ENCODE measurements at regions not wholly inside any gene's neighbourhood (a gene's known extent, or its start where the extent isn't known, plus 50 kb on each side); places are given as distances from the start of the nearest gene placed in this dataset.

DNA sequence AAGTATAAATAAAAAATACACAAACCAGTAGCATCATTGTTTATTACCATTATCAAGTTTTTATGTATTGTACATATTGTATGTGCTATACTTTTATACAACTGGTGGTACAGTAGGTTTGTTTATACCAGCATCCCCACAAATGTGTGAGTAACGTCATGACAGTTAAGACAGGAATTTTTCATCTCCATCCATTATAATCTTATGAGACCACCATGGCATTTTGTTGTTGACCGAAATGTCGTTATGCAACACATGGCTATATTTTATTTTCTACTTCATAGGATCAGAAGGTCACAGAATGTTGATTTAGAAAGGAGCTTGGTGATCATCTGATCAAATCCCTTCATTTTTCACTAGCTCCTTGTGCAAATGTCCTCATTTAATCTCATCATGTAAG lies 170.9 kb upstream of the NCAM1 start:
- Histone ChIP-seq H4K20me1 (replicated peaks; ENCODE audit: control insufficient read depth, extremely low read depth, insufficient read depth, low read length) (no peaks in the 10 kb centered on the region), H3K4me1 (ENCODE audit: control insufficient read depth, extremely low read depth, insufficient read depth, low read length) (no peaks in the 10 kb centered on the region), H3K27ac (ENCODE audit: insufficient read depth, low read depth, low read length) (no peak overlapping the region), H2AFZ (ENCODE audit: low read depth, low read length) (no peak overlapping the region), H3K9ac (replicated peaks; ENCODE audit: extremely low read depth, insufficient read depth, low read length) (no peak overlapping the region), H3K27me3 (ENCODE audit: control insufficient read depth in 2 of 2, insufficient read depth in 2 of 2, low read length in 2 of 2) (no peaks in the 10 kb centered on the region), H3K4me3 (replicated peaks in 1 of 3; ENCODE audit: insufficient read depth in 1 of 3, low read depth in 1 of 3, low read length in 3 of 3) (no peak overlapping the region), H3K9me1 (replicated peaks; ENCODE audit: control insufficient read depth, extremely low read depth, insufficient read depth, low read length) (no peaks in the 10 kb centered on the region), H3K4me2 (ENCODE audit: insufficient read depth, low read length) (no peak overlapping the region), H3K79me2 (ENCODE audit: control insufficient read depth, insufficient read depth, low read length) (no peaks in the 10 kb centered on the region), H3K9me3 (replicated peaks; ENCODE audit: control insufficient read depth, insufficient read depth, low read length) (peaks cover 2% of the 10 kb centered on the region), H3K36me3 (ENCODE audit: control insufficient read depth in 2 of 2, extremely low read depth in 1 of 2, insufficient read depth in 2 of 2, low read length in 2 of 2) (no peaks in the 10 kb centered on the region)
- CTCF ChIA-PET: no interaction called here
- FAIRE-seq: no peak
- no TSS peak for BruUV-seq (replicated peaks)
- dilution Hi-C loops (cut with MboI; ENCODE audit: extremely low pct_ligation_motif_present, low sequenced_read_pairs) (no loop called here), intact Hi-C loops (cut with micrococcal nuclease) (loop anchor here (10.0 kb wide), 1 partner anchor 495 kb away; no protein-coding TSS in a partner anchor)
- POLR2A ChIA-PET: no interaction called here
- DNase-seq (ENCODE audit: low read depth, low spot score): no peak
- TF ChIP-seq POLR2AphosphoS5 (IDR thresholded peaks at IDR 0.05; ENCODE audit: insufficient read depth, low read depth, low read length): no peak
- no peak for TF ChIP-seq POLR2A (IDR thresholded peaks at IDR 0.05; ENCODE audit: low read depth, low read length)
- TF ChIP-seq, protein P1, sequence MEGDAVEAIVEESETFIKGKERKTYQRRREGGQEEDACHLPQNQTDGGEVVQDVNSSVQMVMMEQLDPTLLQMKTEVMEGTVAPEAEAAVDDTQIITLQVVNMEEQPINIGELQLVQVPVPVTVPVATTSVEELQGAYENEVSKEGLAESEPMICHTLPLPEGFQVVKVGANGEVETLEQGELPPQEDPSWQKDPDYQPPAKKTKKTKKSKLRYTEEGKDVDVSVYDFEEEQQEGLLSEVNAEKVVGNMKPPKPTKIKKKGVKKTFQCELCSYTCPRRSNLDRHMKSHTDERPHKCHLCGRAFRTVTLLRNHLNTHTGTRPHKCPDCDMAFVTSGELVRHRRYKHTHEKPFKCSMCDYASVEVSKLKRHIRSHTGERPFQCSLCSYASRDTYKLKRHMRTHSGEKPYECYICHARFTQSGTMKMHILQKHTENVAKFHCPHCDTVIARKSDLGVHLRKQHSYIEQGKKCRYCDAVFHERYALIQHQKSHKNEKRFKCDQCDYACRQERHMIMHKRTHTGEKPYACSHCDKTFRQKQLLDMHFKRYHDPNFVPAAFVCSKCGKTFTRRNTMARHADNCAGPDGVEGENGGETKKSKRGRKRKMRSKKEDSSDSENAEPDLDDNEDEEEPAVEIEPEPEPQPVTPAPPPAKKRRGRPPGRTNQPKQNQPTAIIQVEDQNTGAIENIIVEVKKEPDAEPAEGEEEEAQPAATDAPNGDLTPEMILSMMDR (IDR thresholded peaks at IDR 0.05; ENCODE audit: extremely low read depth in 1 of 2, insufficient read depth in 1 of 2, low read depth in 1 of 2, low read length in 2 of 2): no peak
- no peak for TF ChIP-seq JUN (IDR thresholded peaks at IDR 0.05; ENCODE audit: borderline replicate concordance, insufficient read depth, insufficient read length, low read depth)
- TF ChIP-seq GATA2 (IDR thresholded peaks at IDR 0.05; ENCODE audit: insufficient read depth, insufficient read length, low read depth, low read length): no peak
- TF ChIP-seq, protein P2, sequence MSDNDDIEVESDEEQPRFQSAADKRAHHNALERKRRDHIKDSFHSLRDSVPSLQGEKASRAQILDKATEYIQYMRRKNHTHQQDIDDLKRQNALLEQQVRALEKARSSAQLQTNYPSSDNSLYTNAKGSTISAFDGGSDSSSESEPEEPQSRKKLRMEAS (IDR thresholded peaks at IDR 0.05; ENCODE audit: insufficient read depth, insufficient read length): no peak
- no peak for TF ChIP-seq EZH2 (IDR thresholded peaks at IDR 0.05; ENCODE audit: borderline replicate concordance, low read depth, low read length, severe bottlenecking)
- no peak for TF ChIP-seq FOS (IDR thresholded peaks at IDR 0.05; ENCODE audit: borderline replicate concordance, insufficient read depth, low read length)
- TF ChIP-seq MYC (IDR thresholded peaks at IDR 0.05; ENCODE audit: low read depth, low read length): no peak
